GM21825 (cell line): ENCODE measurements at regions not wholly inside any gene's neighbourhood (a gene's known extent, or its start where the extent isn't known, plus 50 kb on each side); places are given as distances from the start of the nearest gene placed in this dataset.

Experiments
- ATAC-seq: cut with Tn5 transposase; IDR thresholded peaks from one replicate; pipeline ENCODE4 v1.9.1; 2021; ENCODE audit warnings: mild to moderate bottlenecking, moderate library complexity; ENCODE audit not compliant: unreplicated experiment

GRCh38 chr5:114018186-114018585, 343.7 kb upstream of the KCNN2 start:
- ATAC-seq, result no peak

GRCh38 chr5:114038756-114039155, 323.1 kb upstream of the KCNN2 start:
- no peak for ATAC-seq

- ATAC-seq, result no peak
Observed at GRCh38 chr5:114050087-114050486, 311.8 kb upstream of the KCNN2 start.

GRCh38 chr5:114053372-114053771, 308.5 kb upstream of the KCNN2 start:
- no peak for ATAC-seq

GRCh38 chr5:114054594-114054993, 307.3 kb upstream of the KCNN2 start:
- no peak for ATAC-seq

GRCh38 chr5:114055318-114056184, 306.3 kb upstream of the KCNN2 start:
- no peak for ATAC-seq

- ATAC-seq, result no peak
Observed at GRCh38 chr5:114056185-114056538, 305.7 kb upstream of the KCNN2 start.

GRCh38 chr5:114060866-114061265, 301.0 kb upstream of the KCNN2 start:
- no peak for ATAC-seq

GRCh38 chr5:114062932-114063867, 298.7 kb upstream of the KCNN2 start:
- ATAC-seq, result no peak

GRCh38 chr5:114065912-114066311, 296.0 kb upstream of the KCNN2 start:
- ATAC-seq, result no peak

- ATAC-seq, result no peak
Observed at GRCh38 chr5:114070093-114070722, 291.7 kb upstream of the KCNN2 start.

GRCh38 chr5:114089259-114089658, 272.6 kb upstream of the KCNN2 start:
- no peak for ATAC-seq

GRCh38 chr5:114097570-114097969, 264.3 kb upstream of the KCNN2 start:
- ATAC-seq, result no peak

GRCh38 chr5:114099161-114099560, 262.7 kb upstream of the KCNN2 start:
- no peak for ATAC-seq

- ATAC-seq, result no peak
Observed at GRCh38 chr5:114101153-114101552, 260.7 kb upstream of the KCNN2 start.

- ATAC-seq, result no peak
Observed at GRCh38 chr5:114113604-114114003, 248.3 kb upstream of the KCNN2 start.

GRCh38 chr5:114116981-114117380, 244.9 kb upstream of the KCNN2 start:
- ATAC-seq, result no peak

- no peak for ATAC-seq
Observed at GRCh38 chr5:114118511-114118910, 243.4 kb upstream of the KCNN2 start.

GRCh38 chr5:114120166-114120565, 241.7 kb upstream of the KCNN2 start:
- no peak for ATAC-seq

GRCh38 chr5:114122852-114123251, 239.0 kb upstream of the KCNN2 start:
- no peak for ATAC-seq

GRCh38 chr5:114123654-114124053, 238.2 kb upstream of the KCNN2 start:
- no peak for ATAC-seq
